GM12873 (cell line): ENCODE measurements at regions not wholly inside any gene's neighbourhood (a gene's known extent, or its start where the extent isn't known, plus 50 kb on each side); places are given as distances from the start of the nearest gene placed in this dataset.

Experiments used
- TF ChIP-seq, protein P1 (sequence below): IDR thresholded peaks from 2 replicates; pipeline ENCODE4 v1.5.1; 2012; ENCODE audit warnings: low read depth, mild to moderate bottlenecking, moderate library complexity, low read length, control low read depth; ENCODE audit not compliant: insufficient read depth; ENCODE audit errors: missing control alignments

DNA sequence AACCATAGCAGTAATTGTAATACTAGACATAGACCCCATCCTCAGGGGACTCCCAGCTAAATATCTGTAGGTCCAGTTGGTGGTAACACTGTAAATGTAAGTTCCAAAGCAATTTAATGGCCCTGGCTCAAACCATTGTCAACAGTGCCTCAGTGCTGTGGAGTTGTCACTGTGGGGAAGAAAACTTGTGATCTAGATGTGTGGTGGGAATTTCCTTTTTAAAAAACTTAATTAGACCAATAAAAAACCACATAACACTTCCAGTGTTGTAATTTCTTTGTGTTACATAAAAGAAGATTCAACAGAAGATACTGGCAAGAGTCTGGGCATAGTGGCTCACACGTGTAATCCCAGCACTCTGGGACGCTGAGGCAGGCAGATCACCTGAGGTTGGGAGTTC lies 138.6 kb upstream of the UMPS start:
- TF ChIP-seq, protein P1, sequence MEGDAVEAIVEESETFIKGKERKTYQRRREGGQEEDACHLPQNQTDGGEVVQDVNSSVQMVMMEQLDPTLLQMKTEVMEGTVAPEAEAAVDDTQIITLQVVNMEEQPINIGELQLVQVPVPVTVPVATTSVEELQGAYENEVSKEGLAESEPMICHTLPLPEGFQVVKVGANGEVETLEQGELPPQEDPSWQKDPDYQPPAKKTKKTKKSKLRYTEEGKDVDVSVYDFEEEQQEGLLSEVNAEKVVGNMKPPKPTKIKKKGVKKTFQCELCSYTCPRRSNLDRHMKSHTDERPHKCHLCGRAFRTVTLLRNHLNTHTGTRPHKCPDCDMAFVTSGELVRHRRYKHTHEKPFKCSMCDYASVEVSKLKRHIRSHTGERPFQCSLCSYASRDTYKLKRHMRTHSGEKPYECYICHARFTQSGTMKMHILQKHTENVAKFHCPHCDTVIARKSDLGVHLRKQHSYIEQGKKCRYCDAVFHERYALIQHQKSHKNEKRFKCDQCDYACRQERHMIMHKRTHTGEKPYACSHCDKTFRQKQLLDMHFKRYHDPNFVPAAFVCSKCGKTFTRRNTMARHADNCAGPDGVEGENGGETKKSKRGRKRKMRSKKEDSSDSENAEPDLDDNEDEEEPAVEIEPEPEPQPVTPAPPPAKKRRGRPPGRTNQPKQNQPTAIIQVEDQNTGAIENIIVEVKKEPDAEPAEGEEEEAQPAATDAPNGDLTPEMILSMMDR = no peak

DNA sequence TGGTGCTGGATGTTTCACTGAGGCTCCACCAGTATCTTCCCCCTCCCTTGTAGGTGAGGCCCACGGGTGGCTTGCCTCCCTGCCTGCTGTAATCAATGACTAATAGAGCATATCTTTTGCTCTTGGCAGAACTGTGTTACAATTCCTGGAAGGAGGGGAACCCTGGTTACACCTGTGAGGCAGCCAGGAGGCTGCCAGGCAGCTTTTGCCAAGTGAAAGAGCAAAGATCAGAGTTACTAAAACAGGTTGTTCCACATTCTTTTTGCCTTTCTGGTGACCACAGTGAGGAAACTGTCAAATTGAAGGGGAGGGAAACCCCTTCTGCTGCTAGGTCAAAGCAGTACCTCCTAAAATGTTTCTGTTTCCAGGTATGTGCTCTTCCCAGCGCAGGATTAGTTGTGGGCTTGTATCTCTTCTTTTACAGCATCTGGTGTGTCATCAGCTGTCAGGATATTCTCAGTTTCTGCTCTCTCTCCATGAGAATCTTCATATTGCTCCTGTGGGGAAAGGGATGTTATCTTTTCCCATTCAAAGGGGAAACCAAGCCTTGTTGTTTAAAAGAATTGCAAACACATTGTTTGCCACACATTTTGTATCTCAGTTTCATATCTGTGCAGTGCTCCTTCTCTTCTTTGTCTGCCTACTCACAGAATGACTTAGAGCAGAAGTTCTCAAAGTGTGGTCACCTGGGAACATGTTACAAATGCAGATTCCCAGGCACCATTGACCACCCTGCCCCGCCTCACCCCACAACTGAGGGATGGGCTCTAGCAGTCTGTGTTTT lies 137.4 kb upstream of the UMPS start:
- TF ChIP-seq, protein P1 = no peak

DNA sequence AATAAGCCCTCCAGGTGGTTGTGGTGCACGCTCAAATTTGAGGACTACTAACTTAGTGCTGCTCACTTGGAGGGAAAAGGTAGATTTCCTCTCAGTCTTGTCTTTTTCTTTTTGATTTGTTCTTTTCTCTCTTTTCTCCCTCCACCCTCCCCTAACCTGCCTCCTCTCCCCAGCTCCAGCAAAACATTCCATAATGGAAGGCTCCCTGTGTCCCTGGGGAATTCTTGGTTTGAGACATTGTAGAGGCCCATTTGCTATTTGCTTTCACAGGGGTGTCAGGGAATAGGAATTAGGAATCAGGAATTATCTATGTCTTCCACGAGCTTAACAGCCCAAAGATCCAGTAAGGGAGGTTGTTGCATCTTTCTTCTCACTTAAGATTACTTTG lies 136.8 kb upstream of the UMPS start:
- TF ChIP-seq, protein P1 = no peak

DNA sequence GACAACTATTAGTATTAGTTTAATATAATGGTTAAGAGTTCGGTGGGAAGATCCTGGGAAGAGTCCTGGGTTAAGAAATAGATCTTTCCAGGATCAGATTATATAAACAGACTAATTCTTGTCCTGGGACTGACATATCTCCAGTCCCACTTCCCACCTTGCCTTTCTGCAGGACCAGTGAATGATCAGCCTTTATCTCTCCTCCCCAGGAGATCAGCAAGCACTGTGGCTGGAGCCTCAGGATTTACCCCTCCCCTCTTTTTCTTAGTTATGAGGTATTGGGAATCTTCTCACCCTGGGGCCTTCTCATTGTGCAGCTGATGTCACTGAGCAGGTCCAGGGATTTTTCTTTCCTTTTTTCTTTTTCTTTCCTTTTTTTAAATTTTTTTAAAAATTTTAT lies 135.7 kb upstream of the UMPS start:
- TF ChIP-seq, protein P1 = no peak

DNA sequence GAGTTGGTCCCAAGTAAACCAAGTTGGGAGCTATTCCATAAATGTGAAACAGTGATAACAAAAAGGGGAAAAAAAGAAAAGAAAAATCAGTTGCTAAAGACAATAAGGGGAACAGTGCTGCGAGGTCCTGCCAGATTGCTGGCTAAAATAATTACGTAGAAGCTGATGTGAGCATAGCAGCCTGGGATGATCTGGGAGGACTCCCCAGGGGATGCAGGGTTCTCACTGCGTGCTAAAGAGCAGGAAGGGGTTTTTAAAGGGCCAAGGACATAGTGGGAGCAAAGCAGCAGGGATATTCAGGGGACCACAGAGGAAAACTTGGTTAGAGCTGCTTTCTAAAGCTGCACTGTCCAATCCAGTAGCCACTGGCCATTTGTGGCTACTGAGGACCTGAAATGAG lies 133.0 kb upstream of the UMPS start:
- TF ChIP-seq, protein P1 = no peak

DNA sequence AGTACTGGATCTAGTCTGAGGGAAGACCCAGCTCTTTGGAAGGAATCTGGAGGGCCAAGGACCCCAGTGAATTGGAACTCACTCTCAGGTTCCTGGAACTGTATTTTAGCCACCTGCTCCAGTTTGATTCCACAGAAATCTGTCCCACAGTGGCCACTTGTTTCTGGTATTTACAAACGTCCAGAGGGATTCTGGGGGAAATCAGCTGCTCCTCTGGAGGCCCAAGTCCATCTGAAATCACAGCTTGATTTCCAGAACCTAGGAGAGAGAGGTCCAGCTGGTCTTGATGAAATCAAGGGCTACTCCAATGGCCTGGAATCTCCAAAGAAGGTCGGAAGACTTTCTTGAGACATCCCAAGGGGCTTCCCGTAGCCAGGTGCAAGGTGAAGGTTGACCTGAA lies 132.3 kb upstream of the UMPS start:
- TF ChIP-seq, protein P1 = no peak

DNA sequence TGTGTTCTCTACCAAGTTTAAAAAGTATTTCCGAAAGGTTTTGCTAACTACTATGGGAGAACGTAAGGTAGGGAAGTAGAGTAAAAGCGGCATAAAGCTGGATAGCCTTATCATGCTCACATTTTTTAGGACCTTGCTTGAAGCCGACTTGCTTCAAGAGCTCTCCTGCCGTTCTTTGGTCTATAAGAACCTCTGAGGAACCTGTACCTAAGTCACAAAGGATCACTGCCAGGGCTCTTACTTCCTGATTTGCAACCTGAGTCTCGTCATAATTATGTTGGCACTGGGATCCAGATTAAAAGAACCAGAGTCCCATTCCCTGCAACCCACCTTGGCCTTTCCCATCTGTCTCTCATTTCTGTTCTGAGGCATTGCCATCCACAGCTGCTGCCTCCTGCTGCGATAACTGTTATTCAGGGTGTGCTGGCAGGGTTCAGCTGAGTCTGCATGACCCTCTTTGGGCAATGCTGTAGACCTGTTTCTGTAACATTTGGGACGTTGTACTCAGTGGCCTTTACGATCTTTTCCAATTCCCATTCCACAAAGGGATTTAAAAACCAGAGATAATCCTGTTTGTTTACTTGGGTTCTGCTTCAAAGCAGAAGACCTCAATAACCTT lies 131.0 kb upstream of the UMPS start:
- TF ChIP-seq, protein P1 = no peak
